ENCODE measurements at regions not wholly inside any gene's neighbourhood (a gene's known extent, or its start where the extent isn't known, plus 50 kb on each side); places are given as distances from the start of the nearest gene placed in this dataset.

GRCh38 chr22:49565516-49565855 is 262.2 kb downstream of the BRD1 start:
- POLR2A ChIA-PET = no interaction called here
- no peak for DNase-seq (ENCODE audit: low read depth)
- H3K4me3 ChIP-seq (ENCODE audit: low read depth, low read length) = no peak overlapping the region
- no peak for TF ChIP-seq CTCF (IDR thresholded peaks at IDR 0.05; ENCODE audit: insufficient read depth, low read depth, low read length)
- CTCF ChIA-PET = no interaction called here
- H3K27me3 ChIP-seq (ENCODE audit: control insufficient read depth, insufficient read depth, low read length) = no peaks in the 10 kb centered on the region
- no peaks in the 10 kb centered on the region for H3K36me3 ChIP-seq (ENCODE audit: control insufficient read depth, insufficient read depth, low read length)

GRCh38 chr22:49564666-49565515 is 262.8 kb downstream of the BRD1 start:
- no peak for DNase-seq (ENCODE audit: low read depth)
- POLR2A ChIA-PET = no interaction called here
- TF ChIP-seq CTCF (IDR thresholded peaks at IDR 0.05; ENCODE audit: insufficient read depth, low read depth, low read length) = no peak
- no peaks in the 10 kb centered on the region for H3K36me3 ChIP-seq (ENCODE audit: control insufficient read depth, insufficient read depth, low read length)
- no peaks in the 10 kb centered on the region for H3K27me3 ChIP-seq (ENCODE audit: control insufficient read depth, insufficient read depth, low read length)
- H3K4me3 ChIP-seq (ENCODE audit: low read depth, low read length) = no peak overlapping the region
- CTCF ChIA-PET = no interaction called here

- H3K36me3 ChIP-seq (ENCODE audit: control insufficient read depth, insufficient read depth, low read length) = no peaks in the 10 kb centered on the region
- TF ChIP-seq CTCF (IDR thresholded peaks at IDR 0.05; ENCODE audit: insufficient read depth, low read depth, low read length) = no peak
- H3K4me3 ChIP-seq (ENCODE audit: low read depth, low read length) = no peak overlapping the region
- CTCF ChIA-PET = no interaction called here
- no peaks in the 10 kb centered on the region for H3K27me3 ChIP-seq (ENCODE audit: control insufficient read depth, insufficient read depth, low read length)
- POLR2A ChIA-PET = no interaction called here
- DNase-seq (ENCODE audit: low read depth) = no peak
Measured at GRCh38 chr22:49564054-49564453, 263.6 kb downstream of the BRD1 start.

GRCh38 chr22:49562685-49563249 is 264.9 kb downstream of the BRD1 start:
- CTCF ChIA-PET = interaction anchor here (0.6 kb wide), 1 partner anchor 22 kb away, joined by 3 read pairs; no protein-coding TSS in a partner anchor
- POLR2A ChIA-PET = no interaction called here
- no peak for TF ChIP-seq CTCF (IDR thresholded peaks at IDR 0.05; ENCODE audit: insufficient read depth, low read depth, low read length)
- no peaks in the 10 kb centered on the region for H3K27me3 ChIP-seq (ENCODE audit: control insufficient read depth, insufficient read depth, low read length)
- H3K36me3 ChIP-seq (ENCODE audit: control insufficient read depth, insufficient read depth, low read length) = no peaks in the 10 kb centered on the region
- no peak for DNase-seq (ENCODE audit: low read depth)
- no peak overlapping the region for H3K4me3 ChIP-seq (ENCODE audit: low read depth, low read length)

GRCh38 chr22:49561976-49562375 is 265.7 kb downstream of the BRD1 start:
- no peak for TF ChIP-seq CTCF (IDR thresholded peaks at IDR 0.05; ENCODE audit: insufficient read depth, low read depth, low read length)

More at GRCh38 chr22:49561976-49562375, 265.7 kb downstream of the BRD1 start:
- DNase-seq (ENCODE audit: low read depth) = no peak
- Histone ChIP-seq H3K27me3 (ENCODE audit: control insufficient read depth, insufficient read depth, low read length) (no peaks in the 10 kb centered on the region), H3K4me3 (ENCODE audit: low read depth, low read length) (no peak overlapping the region), H3K36me3 (ENCODE audit: control insufficient read depth, insufficient read depth, low read length) (no peaks in the 10 kb centered on the region)
- POLR2A ChIA-PET = no interaction called here
- CTCF ChIA-PET = no interaction called here

All from BJ (cell line).